HG02852 (cell line): ENCODE measurements at regions not wholly inside any gene's neighbourhood (a gene's known extent, or its start where the extent isn't known, plus 50 kb on each side); places are given as distances from the start of the nearest gene placed in this dataset.

ENCODE experiments used
- ATAC-seq: cut with Tn5 transposase; IDR thresholded peaks from one replicate; pipeline ENCODE4 v1.9.1; 2021; ENCODE audit warnings: mild to moderate bottlenecking, moderate library complexity; ENCODE audit not compliant: unreplicated experiment

DNA sequence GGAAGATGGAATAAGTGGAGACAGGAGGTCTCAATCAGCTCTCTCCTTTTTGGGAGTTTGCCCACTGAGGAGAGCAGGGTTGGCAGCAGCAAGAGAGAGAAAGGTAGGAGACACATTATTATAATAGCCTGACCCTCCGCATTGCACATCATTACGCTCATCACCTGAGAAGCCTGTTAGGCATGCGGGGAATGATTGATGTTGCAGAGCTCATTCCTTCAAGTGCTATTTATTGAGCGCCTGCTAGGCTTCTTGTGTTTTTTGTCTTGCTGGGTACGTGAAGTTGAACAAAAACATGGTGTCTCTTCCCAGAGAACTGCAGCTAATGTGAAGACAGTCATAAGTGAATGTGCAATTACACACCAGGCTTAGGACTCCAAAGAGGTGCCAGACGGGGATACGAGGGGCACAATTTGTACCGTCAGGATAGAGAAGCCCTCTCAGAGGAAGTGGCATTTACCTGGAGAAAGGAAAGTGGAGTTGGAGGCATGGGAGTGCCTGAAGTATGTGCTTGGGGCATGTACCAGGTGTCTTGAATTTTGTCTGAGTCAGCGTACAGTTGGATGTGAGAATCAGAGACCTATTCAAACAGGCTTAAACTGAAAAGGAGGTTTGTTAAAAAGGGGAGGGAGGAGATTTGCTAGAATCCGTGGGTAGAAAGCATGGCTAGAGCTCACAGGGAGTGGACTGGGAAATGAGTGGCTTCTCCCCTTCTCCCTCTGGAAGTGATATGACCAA lies 90.2 kb upstream of the SOD3 start:
- ATAC-seq = no peak

DNA sequence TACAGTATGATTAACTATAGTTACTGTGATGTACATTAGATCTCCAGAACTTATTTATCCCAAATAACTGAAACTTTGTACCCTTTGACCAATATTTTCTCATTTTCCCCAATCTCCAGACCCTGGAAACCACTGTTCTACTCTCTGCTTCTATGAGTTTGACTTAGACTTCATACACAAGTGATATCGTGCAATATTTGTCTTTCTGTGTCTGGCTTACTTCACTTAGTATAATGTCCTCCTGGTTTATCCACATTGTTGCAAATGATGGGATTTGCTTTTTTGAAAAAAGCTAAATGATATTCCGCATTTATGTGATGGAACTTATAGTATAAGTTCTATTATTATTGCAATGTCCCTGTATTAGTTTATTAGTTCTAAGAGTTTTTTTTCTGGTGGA lies 81.8 kb upstream of the SOD3 start:
- ATAC-seq = no peak

DNA sequence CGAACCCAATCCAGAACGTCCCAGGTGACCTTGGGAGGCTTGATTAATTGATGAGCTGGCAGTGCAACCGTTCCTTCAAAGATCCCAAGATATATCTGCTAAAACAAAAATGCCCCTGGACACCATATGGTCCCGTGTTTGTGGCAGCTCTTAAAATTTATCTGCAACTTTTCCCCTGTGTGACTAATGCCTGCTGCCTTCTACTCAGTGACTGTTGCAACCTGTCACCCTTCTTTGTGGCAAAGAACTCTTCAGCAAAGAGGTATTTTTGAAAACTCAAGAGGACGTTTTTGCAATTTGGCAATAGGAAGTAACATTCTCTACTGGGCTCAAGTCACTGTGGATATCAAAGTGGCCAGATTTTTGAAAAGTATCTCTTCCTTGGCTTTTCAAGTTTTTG lies 75.8 kb upstream of the SOD3 start:
- ATAC-seq = no peak

DNA sequence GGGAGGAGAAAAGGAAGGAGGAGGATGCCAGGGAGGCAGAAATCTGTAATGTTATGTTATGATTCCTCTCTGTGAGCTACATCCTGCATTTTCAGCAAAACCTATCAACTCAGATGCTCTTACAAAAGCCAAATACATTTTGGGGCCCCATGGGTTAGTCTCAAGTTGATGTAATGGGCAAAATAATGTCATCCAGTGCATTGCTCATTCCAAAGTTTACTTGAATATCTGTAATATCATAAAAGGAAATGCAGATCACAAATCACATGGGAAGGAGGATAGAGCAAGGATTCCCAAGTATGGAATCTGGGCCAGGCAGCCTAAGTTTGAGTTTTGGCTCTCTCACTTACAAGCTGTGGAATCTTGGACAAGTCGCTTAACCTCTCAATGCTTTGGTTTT lies 74.9 kb upstream of the SOD3 start:
- no peak for ATAC-seq

DNA sequence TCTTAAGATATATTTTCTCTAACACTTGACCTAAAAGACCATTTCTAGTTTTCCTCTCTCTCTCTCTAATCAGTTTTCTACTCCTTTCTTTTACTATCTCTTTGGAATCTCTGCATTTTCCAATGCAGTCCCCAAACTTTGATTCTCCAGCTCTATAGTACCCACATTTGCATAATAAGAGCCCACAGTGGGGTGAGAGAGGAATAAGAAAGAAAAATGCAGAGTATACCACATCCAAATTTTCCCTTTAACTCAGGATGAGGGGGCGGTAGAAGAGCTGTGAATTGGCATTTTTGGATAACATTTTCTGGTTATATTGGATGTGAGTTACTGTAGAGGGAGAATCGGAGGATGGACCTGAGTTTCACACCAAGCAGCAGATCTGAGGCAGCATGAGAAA lies 74.4 kb upstream of the SOD3 start:
- ATAC-seq = no peak

DNA sequence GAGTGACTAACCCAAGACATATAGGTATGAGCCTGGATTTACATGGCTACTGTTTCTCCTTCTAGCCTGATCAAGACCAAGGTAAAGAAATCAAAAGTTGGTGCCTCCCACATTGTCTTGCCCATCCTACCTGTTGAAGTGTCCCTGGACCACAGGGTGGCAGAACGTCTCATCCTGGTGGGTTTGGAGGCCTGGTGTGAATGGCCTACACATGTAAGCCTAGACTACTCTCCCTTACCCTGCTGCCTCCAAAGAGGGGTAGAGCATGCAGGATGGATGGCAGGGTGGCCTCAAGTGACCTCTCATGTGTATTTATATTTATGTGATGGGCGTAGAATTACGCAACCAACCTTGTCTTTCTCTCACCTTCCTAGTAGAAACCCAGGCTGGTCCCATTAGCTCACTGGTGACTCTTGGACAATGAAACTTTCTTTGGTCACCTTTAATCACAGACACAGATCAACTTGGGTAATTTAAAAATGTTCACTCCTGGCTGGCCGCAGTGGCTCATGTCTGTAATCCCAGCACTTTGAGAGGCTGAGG lies 73.3 kb upstream of the SOD3 start:
- ATAC-seq = no peak

DNA sequence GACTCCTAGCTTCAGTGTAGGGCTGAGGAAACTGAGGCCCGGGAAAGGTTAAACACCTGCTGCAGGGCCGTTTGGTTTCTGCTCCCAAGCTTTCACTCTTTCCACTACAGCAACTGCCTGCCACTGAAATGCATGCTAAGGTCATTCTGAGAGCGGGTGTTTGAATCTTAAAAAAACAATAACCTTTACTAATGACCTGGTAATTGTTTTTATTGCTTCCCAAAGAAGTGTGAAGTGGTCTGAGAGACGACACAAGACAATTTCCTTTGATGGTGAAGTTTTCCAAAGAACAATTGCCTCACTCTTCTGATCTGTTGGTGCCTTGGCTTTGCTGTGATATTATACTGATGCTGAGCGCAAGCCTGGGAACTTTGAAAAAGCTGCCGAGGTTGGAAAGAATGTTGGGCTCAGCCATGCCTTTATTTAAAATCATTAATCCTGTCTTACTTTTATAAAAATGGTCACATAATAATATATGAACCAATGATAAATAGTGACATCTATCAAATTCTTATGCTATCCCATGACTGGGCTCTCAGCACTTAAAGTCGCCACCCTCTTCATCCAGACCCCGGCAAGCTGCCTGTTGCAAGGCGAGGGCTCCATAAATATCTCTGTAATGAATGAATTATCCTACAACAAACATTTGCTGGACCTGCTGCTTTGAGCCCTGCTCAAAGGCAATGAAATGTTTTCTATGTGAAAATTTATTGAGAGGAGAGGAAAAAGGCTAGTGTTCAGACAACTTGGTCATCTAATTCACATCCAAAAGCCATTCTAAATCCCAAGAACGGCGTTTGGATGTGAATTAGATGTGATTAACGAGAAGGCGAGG lies 67.8 kb upstream of the SOD3 start:
- ATAC-seq = no peak

DNA sequence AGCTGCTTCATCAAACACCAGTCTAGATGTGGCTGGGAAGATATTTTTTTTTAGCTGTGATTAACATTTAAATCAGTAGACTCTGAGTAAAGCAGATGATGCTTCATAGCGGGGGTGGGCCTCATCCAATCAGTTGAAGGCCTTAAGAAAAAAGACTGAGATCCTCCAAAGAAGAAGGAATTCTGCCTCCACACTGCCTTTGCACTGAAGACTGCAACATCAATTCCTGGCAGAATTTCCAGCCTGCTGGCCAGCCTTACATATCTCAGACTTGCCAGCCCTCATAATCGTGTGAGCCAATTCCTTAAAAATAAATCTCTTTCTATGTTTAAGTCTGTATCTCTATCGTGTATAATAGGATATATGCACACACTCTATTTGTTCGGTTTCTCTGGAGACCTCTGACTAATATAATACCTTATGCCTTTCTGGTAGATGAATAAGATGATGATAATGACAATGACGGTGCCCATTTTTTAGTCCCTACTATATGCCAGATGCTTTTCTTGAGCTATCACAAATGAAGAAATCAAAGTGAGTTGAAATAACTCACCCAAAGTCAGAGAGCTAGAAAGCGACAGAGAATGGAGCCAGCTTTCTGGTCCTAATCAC lies 66.1 kb upstream of the SOD3 start:
- no peak for ATAC-seq

DNA sequence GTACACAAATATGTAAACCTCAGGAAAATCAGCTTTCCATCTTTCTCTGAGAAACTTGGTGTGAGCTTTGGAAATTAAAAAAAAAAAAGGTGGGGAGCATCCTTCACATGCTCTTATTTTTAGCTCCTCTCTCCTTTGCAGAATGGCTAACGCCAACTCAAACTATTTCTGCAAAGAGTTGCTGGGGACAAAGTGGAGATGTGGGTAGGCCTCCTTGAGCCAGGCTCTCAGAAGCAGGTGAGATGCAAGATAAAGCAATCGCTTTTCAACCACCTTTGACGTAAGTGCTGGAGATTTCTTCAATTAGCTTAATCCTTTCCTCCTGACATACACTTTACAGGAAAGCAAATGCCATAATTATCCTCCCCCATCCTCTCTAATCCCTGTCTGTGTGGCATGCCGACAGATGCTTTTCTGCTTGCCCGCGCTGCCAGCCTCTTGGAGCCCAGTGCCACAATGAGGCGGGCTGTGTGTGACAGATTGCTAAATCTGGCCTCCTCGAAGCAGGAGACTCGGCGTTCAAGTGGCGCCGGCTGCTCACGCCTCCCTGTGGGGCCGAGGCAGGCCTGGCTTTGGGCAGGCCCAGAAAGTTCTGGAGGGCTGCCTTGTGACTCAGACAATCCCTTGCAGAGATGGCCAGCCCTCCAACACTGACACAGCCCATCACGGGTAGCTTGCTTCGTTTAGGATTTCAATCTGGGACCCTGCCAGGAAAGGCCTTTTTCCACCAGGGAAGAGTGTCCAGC lies 64.9 kb upstream of the SOD3 start:
- no peak for ATAC-seq

DNA sequence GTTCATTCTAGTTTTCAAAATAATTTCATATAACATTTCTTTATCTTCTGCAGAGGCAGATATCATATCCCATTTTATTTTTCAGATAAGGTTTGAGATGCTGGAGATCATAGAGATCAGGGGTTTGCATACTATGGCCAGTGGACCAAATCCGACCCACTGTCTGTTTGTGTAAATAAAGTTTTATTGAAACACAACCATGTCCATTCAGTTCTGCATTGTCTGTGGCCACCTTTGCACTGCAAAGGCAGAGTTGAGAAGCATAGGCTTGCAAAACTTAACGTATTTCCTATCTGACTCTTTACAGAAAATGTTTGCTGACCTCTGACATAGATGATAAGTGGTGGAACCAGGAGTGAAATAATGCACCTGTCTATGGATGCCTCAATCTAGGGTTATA lies 63.9 kb upstream of the SOD3 start:
- ATAC-seq = no peak

DNA sequence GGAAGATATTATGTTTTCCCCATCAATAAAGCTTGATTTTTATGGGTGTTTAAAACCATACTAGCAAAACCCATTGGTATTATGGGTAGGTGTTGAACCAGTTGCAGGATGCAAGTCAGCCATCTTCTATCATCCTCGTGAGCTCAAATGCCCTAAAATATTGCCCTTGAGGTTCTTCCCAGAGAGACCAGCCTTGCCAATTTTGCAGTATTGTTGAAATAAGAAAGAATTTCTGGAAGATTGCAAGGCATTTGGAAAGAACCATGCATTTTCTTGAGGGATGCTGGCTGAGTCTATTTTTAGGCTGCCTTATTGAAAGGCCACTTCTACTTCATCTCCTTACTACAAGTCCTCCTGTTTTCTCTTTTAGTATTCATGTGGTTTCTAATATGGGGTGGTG lies 60.9 kb upstream of the SOD3 start:
- ATAC-seq = no peak

DNA sequence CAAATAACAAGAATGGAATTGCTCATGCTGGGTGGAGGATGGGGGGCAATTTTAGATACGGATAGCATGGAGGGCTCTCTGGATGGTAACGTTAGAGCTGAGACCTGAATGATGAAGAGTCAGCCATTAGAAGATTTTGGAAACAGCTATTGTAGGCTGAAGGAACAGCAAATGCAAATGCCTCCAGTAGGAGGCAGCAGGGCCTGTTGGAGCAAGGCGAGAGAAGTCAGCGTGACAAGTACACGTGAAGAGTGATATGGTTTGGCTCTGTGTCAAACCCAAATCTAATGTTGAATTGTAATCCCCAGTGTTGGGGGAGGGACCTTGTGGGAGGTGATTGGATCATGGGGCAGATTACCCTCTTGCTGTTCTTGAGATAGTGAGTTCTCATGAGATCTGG lies 59.3 kb upstream of the SOD3 start:
- ATAC-seq = no peak

DNA sequence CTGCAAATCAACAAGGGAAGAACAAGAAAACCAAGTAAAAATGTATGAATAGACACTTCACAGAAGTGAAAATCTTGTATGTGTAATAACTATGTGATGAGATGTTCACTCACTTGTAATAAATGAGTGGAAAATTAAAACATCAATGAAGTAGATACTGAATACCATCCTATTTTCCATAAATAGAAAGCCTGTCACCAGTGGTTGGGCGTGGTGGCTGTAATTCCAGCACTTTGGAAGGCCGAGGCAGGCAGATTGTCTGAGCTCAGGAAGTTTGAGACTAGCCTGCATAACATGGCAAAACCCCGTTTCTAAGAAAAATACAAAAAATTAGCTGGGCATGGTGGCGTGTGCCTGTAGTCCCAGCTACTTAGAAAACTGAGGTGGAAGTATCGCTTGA lies 53.5 kb upstream of the SOD3 start:
- no peak for ATAC-seq

DNA sequence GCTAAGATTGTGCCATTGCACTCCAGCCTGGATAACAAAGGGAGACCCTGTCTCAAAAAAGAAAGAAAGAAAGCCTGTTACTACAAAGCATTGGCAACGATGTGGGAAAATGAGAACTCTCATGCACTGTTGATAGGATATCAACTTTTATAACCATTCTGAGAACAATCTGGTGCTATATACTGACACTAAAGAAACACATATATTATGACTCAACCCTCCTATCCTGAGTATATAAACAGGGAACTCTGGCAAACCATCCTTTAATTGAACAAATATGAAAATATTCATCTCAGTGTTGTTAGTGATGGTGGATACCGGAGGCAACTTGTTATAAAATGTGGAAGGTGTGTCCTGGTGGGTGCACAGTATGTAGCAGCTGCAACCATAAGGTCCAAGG lies 53.0 kb upstream of the SOD3 start:
- no peak for ATAC-seq

DNA sequence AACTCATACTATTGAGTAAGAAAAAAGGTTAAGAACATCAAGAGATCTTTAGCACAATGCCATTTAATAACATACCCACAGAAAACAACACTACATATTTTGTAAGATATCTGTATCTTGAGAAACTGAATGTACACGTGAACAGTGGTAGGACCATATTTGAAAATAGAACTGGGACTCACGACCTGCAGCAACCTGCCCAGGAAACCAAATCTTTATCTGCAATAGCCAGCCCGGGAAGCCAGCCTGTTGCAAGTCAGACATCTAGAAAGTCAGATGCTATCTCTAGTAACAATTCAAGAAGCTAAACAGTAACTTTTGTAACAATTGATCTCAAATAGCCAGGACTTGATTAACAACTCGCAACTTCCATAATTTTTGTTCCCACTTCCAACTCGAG lies 52.6 kb upstream of the SOD3 start:
- no peak for ATAC-seq

DNA sequence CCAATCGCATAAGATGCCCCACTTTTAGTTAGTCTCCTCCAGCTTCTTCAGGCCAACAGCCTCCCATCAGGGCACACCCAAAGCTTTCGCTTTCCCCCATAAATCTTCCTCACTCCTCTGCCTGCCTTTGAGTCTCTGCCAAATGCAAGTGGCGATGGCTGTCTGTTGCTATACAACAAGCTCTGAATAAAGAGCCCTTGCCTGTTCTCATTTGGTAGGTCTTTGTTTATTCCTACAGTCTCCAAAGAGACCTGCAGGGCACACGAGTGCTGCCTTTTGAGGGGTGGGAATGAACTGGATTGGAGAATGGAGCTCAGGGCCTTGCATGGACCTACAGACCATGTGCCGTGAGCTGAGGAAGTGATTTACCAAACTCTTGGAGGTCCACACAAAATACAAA lies 52.2 kb upstream of the SOD3 start:
- ATAC-seq = no peak

DNA sequence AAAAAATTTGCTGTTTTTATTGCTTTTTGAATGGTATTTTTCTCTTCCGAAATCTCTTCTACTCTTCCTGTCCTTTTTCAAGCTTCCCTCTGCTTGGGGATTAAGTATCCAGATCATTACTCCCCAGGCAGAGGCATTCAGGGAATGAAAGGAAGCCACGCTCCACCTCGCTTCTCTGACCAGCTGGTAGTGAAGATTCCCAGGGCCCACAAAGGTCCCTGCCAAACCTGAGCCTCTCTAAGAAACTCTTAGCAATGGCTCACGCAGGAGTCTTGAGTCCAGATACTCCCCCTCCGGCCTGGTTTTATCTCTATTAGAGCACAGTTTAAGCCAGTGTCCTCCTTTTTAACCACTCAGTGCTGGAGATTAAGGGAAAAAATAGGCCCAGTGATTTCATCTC lies 51.4 kb upstream of the SOD3 start:
- no peak for ATAC-seq

DNA sequence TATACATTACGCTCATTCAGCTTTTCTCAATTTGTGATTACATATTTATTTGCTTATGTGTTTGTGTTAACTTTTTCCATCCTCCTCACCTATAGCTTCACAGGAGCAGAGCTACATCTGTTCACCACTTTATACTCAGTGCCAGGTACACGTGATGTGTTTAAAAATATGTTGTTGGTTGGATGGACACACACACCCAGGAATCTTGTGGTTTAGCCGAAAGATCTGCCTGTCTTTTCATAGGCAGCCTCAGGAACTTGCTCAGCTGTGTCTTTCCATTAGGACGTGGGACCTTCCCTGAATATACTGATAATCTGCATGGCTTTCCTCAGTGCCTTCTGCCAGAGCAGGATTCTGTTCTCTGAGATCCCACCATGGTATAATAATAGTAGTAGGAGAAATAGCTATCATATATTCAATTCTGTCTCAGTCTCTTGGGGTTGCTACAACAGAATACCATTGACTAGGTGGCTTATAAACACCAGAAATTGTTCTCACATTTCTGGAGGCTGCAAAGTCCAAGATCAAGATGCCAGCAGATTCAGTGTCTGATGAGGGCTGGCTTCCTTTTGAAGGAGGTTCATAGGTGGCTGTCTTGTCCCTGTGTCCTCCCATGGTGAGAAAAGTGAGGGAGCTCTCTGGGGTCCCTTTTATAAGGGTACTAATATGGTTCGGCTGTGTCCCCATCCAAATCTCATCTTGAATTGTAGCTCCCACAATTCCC lies 50.0 kb upstream of the SOD3 start:
- ATAC-seq = no peak
